ENCODE measurements at regions not wholly inside any gene's neighbourhood (a gene's known extent, or its start where the extent isn't known, plus 50 kb on each side); places are given as distances from the start of the nearest gene placed in this dataset.
"Not testable (repeated sequence)": the region's sequence is repeated elsewhere in the genome, so short reads cannot be mapped to it uniquely, and the experiment has no call there.

- not testable (repeated sequence) for DNase-seq
Measured at GRCh38 chr7:76849887-76850563, 182.1 kb downstream of the SPDYE17 start.

DNA sequence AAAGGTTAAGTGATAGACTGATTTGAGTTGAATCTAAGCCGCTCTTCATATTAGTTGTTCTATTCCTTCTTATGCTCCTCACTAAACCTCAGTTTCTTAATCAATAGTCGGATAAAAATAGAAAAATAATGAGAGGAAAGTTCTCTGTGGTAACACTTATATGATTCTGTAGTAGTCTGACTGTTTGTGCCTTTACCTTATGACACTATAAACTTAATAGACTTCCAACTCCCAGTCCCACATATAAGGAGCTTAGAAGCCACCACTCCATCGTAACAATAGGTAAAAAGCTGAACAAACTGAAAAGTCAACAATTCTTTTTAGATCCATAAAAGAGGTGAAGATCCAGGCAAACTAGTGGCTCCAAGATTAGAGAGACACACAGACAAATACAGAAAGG is 192.3 kb downstream of the SPDYE17 start:
- not testable (repeated sequence) for DNase-seq

GRCh38 chr7:76839214-76839613 is 192.9 kb downstream of the SPDYE17 start:
- not testable (repeated sequence) for DNase-seq

GRCh38 chr7:76838357-76838756 is 193.8 kb downstream of the SPDYE17 start:
- not testable (repeated sequence) for DNase-seq

- not testable (repeated sequence) for DNase-seq
Measured at GRCh38 chr7:76829233-76829632, 202.2 kb upstream of the POMZP3 start.

DNA sequence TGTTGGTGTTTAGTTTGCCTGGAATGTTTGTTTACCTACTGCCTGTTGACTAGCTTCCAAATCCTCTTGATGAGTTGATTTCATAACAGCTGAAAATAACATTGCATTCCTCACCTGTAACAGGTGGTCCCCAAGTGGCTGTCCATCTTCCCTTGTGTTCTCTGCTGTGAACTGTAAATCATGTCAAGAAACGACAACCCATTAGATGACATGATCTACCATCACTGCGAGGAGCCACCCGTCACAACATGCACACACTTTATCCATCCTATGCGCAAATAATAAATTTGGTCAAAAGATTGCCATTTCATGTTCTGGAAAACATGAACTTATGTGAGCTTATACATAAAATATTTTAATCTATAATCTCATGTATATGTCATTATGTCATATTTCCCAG is 199.1 kb upstream of the POMZP3 start:
- DNase-seq, result not testable (repeated sequence)

DNA sequence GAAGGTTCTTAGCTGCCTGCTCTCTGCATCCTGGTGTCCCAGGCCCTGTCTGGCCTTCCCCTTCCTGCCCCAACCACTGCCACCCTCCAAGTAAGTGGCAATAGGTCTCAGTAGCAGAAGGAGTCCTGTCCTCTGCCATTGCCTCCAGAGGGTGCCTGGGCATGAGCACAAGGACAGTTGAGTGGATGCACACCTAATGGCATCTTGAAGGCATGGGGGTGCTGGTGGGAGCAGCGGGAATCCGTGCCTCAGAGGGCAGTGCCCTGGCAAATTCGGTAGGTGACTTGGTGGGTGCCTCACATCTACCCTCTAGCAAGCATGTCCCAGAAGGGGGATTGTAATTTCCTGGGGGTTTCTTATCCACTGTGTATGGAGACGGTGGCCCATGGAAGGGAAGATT is 182.8 kb upstream of the POMZP3 start:
- DNase-seq, result not testable (repeated sequence)

DNA sequence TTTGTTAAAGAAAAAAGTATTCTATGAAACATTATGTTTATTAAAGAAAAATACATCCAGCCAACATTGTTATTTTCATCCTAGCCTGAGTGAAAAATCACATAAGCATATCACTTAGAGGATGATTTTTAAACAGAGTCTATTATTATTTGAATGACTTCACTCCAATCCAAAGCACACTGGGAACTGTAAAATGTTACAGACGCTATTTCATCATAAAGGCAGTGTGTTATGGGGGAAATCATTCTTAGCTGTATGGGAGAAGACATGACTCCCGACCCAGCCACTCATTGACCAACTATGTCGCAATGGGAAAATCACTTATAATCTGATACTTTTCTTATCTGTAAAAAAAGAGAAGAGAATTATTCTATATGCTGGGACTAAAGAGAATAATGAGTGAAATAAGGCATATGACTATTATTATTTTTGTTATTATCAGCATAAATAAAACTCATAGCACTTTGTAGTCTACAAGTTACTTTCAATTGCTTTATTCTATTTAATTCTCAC is 180.6 kb upstream of the POMZP3 start:
- DNase-seq, result not testable (repeated sequence)

DNA sequence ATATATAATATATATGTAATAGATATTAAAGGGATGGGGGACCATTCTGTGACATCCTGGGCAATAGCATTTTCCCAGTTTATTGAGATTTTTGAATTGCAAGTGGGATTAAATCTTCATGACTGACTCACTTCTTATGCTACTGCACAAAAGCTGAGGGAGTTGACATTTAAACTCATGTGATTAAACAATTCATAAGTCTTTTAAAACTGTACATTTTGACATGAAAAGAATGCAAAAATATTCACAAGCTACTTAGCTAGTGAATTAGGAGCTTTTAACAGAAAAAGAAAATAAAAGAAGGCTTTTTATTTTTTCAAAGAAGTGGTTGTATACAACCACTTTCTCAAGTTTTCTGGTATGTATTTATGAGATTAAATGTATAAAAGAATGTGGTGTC is 179.4 kb upstream of the POMZP3 start:
- not testable (repeated sequence) for DNase-seq

DNA sequence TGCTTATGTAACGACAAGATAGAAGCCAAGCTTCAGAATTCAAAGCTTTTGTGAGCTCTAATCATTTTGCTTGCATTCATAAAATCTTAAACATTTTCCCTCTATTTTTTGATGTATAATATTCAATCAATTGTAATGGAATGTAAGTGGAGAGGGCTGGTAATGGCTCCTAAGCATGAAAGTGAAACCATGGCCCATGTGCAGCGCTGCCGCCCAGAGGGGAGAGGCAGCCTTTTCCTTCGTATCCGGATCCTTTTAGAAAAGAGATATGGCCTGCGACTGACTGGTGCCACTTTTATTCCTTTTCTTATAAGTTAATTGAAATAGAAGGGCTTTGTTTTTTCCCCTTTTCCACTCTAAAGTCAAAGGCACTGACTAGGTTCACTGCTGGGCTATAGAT is 178.9 kb upstream of the POMZP3 start:
- DNase-seq, result not testable (repeated sequence)

GRCh38 chr7:76805262-76805661 is 178.2 kb upstream of the POMZP3 start:
- not testable (repeated sequence) for DNase-seq

DNA sequence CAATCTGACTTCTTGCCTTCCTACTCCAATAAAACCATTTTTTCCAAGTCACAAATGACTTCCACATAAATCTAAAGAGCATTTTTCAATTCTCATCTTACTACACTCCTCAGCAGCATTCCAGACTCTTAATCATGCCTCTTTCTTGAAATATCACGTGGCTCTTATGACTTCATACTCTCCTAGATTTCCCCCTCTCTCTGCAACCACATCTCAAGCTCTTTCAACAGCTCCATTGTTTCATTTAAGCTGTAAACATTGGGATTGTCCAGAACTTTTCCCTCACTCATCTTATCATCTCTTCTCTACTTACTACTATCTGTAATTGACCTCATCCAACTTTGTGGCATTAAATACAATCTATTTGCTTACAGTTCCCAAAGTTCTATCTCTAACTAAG is 170.6 kb upstream of the POMZP3 start:
- DNase-seq, result not testable (repeated sequence)

- not testable (repeated sequence) for DNase-seq
Measured at GRCh38 chr7:76780693-76781092, 153.6 kb upstream of the POMZP3 start.

GRCh38 chr7:76774279-76774678 is 147.2 kb upstream of the POMZP3 start:
- not testable (repeated sequence) for DNase-seq

DNA sequence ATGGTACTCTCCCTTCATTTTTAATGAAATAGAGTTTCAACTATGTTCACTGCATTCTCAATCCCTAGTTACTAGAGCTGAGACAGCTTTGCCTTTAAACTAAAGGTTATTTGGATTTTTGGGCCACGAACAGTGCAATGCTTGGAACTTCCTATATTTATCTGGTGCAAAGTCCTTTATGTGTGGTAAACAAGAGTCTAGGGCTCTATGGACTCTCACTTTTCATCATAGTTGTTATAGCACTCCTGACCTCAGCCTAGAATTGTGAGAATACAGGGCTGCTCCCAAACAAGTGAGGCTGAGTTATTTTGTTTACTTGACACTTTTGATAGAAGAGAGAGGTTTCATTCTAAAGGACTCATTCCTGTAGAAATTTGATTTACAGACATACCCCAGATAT is 144.9 kb upstream of the POMZP3 start:
- DNase-seq, result not testable (repeated sequence)

GRCh38 chr7:76763977-76764376 is 136.9 kb upstream of the POMZP3 start:
- DNase-seq, result not testable (repeated sequence)

- DNase-seq, result not testable (repeated sequence)
Measured at GRCh38 chr7:76760546-76761220, 133.6 kb upstream of the POMZP3 start.

GRCh38 chr7:76739538-76739937 is 112.5 kb upstream of the POMZP3 start:
- not testable (repeated sequence) for DNase-seq

- not testable (repeated sequence) for DNase-seq
Measured at GRCh38 chr7:76736724-76737123, 109.6 kb upstream of the POMZP3 start.

GRCh38 chr7:76736091-76736490 is 109.0 kb upstream of the POMZP3 start:
- not testable (repeated sequence) for DNase-seq

GRCh38 chr7:76735668-76736067 is 108.6 kb upstream of the POMZP3 start:
- not testable (repeated sequence) for DNase-seq

- peak; percentile 4 for DNase-seq
Measured at GRCh38 chr7:76728571-76728974, 101.5 kb upstream of the POMZP3 start.

DNA sequence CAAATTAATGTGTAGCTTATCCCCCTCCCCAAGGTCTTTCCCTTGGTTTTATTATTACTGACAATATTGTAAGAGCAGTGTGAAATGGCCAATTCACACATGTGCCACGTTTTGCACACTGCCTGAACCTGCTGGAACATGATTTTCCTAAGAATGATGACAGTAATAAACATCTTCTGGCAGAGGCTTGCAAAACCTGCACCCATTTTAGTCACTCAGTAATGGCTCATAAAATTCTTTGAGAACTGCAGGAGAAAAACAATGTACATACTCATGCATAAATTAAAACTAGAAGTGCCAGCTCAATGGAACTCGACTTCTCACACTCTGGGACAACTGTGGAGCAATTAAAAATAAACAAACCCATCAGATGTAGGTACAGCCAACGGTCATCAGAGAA is 96.8 kb upstream of the POMZP3 start:
- not testable (repeated sequence) for DNase-seq

DNA sequence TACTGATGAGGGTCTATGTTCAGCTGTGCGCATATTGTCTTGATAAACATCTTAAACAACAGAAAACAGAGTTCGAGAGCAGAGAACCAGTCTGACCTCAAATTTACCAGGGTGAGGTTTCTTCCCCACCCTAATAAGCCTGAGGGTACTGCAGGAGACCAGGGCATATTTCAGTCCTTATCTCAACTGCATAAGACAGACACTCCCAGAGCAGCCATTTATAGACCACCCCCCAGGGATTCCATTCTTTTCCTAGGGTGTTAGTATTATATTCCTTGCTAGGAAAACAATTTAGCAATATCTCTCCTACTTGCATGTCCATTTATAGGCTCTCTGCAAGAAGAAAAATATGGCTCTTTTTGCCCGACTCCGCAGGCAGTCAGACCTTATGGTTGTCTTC is 89.5 kb upstream of the POMZP3 start:
- DNase-seq, result not testable (repeated sequence)

Data from NCI-H748 treated with DMSO at 0.1 percent for 48 hours (cell line).